Prostate gland (tissue), 2 donors: ENCODE measurements at regions not wholly inside any gene's neighbourhood (a gene's known extent, or its start where the extent isn't known, plus 50 kb on each side); places are given as distances from the start of the nearest gene placed in this dataset.
"Not testable (repeated sequence)": the region's sequence is repeated elsewhere in the genome, so short reads cannot be mapped to it uniquely, and the experiment has no call there.

ENCODE experiments used
- DNase-seq: peaks from one replicate; pipeline ENCODE4 v3.0.0-alpha.2; 2019; ENCODE audit warnings: low spot score
- H3K27ac ChIP-seq, 2 donors: fragments of 200-600 bp; sonication (generic); 2 replicates each; pipeline ENCODE4 v1.5.1; 2017 to 2019
- H3K27me3 ChIP-seq: fragments of 200-600 bp; sonication (generic); replicated peaks from 2 replicates; pipeline ENCODE4 v1.5.1; 2019; ENCODE audit not compliant: insufficient read depth
- H3K36me3 ChIP-seq, 2 donors: fragments of 200-600 bp; sonication (generic); 1 replicate in 1 of 2; 2 replicates in 1 of 2; pipeline versions ENCODE4 v1.5.1 to v1.8.1; 2017 to 2019
- H3K4me1 ChIP-seq: fragments of 200-600 bp; sonication (generic); replicated peaks from 2 replicates; pipeline ENCODE4 v1.5.1; 2019
- H3K4me3 ChIP-seq, 2 donors: fragments of 200-600 bp; sonication (generic); 2 replicates each; pipeline ENCODE4 v1.5.1; 2017 to 2019
- H3K9me3 ChIP-seq: fragments of 200-600 bp; sonication (generic); 2 replicates; pipeline ENCODE4 v1.5.1; 2017
- CTCF ChIP-seq, 4 experiments: fragments of 200-600 bp in 2 of 4; fragments of 450-650 bp in 2 of 4; sonication (generic) in 2 of 4; IDR thresholded peaks; 1 replicate in 3 of 4; 2 replicates in 1 of 4; pipeline ENCODE4 v1.5.1; 2016 to 2019; ENCODE audit warnings: antibody characterized with exemption in 4 of 4, mild to moderate bottlenecking in 2 of 4, moderate library complexity in 2 of 4
- POLR2A ChIP-seq: fragments of 450-650 bp; IDR thresholded peaks from one replicate; pipeline ENCODE4 v1.6.1; 2016; ENCODE audit warnings: antibody characterized with exemption, mild to moderate bottlenecking
- POLR2AphosphoS5 ChIP-seq: sonication (generic); formaldehyde crosslinking; IDR thresholded peaks from one replicate; pipeline ENCODE4 v1.6.1; 2017; ENCODE audit warnings: antibody characterized with exemption
- WGBS: methylation state at CpG from one replicate; pipeline ENCODE4 v1.1.5; 2018; 5-methylcytosine and 5-hydroxymethylcytosine counted together
- intact Hi-C: fragments of 100-400 bp; cut with DNase I; formaldehyde crosslinking; loops from one replicate; pipeline ENCODE4 v1.14.2; 2022

- DNase-seq = no peak
- H3K27ac ChIP-seq = no peak overlapping the region
- H3K36me3 ChIP-seq = no peaks in the 10 kb centered on the region
- H3K4me3 ChIP-seq = no peak overlapping the region
- no peaks in the 10 kb centered on the region for H3K9me3 ChIP-seq
- no peak for TF ChIP-seq POLR2AphosphoS5
- TF ChIP-seq CTCF (IDR thresholded peaks at IDR 0.05) = no peak
- TF ChIP-seq POLR2A = no peak
- H3K27me3 ChIP-seq = no peaks in the 10 kb centered on the region
- intact Hi-C loops = no loop called here
- peaks cover 2% of the 10 kb centered on the region for H3K4me1 ChIP-seq
- WGBS = 8% methylated on average over 2 of the region's 2 CpGs
These were observed 110.3 kb upstream of the MAP3K4 start for GRCh38 chr6:160881148-160881808.

DNA sequence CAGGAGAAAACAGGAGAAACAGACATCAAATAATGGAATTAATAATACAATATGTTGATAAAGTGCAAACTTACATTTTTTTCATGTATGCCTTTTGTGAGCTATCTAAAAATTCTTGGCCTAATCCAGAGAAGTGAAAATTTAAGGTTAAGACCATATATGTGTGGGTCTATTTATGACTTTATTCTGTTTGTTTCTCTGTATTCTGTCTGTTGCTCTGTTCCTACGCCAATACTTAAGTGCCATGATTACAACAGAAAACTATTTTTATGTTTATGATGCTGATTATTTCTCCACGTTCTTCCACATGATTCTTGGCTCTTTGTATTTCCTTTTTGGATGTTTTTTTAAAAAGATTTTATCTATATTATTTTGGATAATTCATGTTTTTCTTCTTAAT, 109.6 kb upstream of the MAP3K4 start:
- intact Hi-C loops = no loop called here
- H3K4me3 ChIP-seq = no peak overlapping the region
- H3K4me1 ChIP-seq = peaks cover 2% of the 10 kb centered on the region
- H3K27ac ChIP-seq = no peak overlapping the region
- H3K9me3 ChIP-seq = no peaks in the 10 kb centered on the region
- TF ChIP-seq CTCF (IDR thresholded peaks at IDR 0.05) (no peak), POLR2A (no peak), POLR2AphosphoS5 (no peak)
- no peaks in the 10 kb centered on the region for H3K27me3 ChIP-seq
- no peaks in the 10 kb centered on the region for H3K36me3 ChIP-seq
- no peak for DNase-seq
- WGBS = 33% methylated on average over 2 of the region's 2 CpGs

DNA sequence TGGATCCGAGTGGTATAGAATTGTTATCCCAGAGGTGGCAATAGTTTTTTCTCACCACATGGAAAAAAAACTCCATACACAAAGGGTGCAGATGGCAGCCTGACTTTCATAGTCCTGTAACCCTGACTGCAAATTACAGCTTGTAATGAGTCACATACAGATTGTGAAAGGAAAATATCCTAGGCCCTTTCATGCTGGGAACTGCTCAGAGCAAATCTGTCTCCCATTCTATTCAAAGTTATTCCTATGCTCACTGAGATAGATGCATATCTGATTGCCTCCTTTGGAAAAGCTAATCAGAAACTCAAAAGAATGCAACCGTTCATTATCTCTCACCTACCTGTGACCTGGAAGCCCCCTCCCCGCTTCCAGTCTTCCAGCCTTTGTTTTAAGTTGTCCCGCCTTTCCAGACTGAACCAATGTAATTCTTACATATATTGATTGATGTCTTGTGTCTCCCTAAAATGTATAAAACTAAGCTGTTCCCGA, 108.7 kb upstream of the MAP3K4 start:
- no peak for DNase-seq
- intact Hi-C loops = no loop called here
- Histone ChIP-seq H3K27me3 (no peaks in the 10 kb centered on the region), H3K4me3 (no peak overlapping the region), H3K36me3 (no peaks in the 10 kb centered on the region), H3K9me3 (no peaks in the 10 kb centered on the region), H3K4me1 (peaks cover 2% of the 10 kb centered on the region), H3K27ac (no peak overlapping the region)
- TF ChIP-seq POLR2AphosphoS5 (no peak), POLR2A (no peak), CTCF (IDR thresholded peaks at IDR 0.05) (no peak)
- 63% methylated on average over 5 of the region's 5 CpGs for WGBS

DNA sequence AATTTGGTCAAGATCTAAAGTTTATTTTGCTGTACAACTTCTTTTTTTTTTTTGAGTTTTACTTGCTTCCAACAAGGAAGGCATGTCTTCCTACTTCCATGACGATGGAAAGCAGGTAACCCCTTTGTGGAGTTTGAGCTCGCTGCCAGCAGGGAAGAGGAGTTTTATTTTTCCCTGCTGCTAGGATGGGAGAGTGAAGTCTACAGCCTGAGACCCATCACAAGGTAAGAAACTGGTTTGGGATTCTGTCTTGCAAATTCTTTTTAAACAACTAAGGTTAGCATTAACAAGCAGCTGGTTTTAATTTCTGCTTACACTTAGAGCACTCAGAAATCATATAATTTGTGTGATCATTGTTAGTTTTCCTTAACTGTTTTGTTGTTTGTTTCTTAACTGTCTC, 108.0 kb upstream of the MAP3K4 start:
- H3K4me3 ChIP-seq = no peak overlapping the region
- TF ChIP-seq POLR2A = no peak
- TF ChIP-seq CTCF (IDR thresholded peaks at IDR 0.05) = no peak
- TF ChIP-seq POLR2AphosphoS5 = no peak
- WGBS = 91% methylated on average over 2 of the region's 2 CpGs
- no peak for DNase-seq
- H3K27me3 ChIP-seq = no peaks in the 10 kb centered on the region
- no peaks in the 10 kb centered on the region for H3K36me3 ChIP-seq
- H3K9me3 ChIP-seq = no peaks in the 10 kb centered on the region
- intact Hi-C loops = no loop called here
- H3K27ac ChIP-seq = no peak overlapping the region
- peaks cover 2% of the 10 kb centered on the region for H3K4me1 ChIP-seq

DNA sequence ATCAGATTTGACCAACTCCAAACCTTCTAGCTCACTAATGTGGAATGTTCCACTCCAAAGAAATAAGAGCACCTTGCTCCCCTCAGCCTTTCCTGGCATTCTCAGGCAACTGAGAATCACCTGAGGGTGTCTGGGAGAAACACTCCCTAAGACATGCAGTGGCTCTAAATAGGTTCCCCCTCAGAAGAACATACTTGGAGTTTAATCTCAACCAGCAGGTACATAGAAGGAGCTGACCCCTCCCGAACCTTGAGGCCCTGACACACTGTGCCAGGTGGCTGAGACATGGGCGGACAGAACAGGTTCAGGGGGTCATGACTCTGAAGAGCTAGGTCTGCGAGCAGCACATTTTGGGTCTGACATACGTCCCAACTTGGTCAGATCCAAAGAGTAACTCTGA, 107.6 kb upstream of the MAP3K4 start:
- H3K36me3 ChIP-seq = no peaks in the 10 kb centered on the region
- intact Hi-C loops = no loop called here
- H3K9me3 ChIP-seq = no peaks in the 10 kb centered on the region
- WGBS = 85% methylated on average over 4 of the region's 4 CpGs
- no peaks in the 10 kb centered on the region for H3K27me3 ChIP-seq
- DNase-seq = no peak
- no peak overlapping the region for H3K4me3 ChIP-seq
- TF ChIP-seq CTCF (IDR thresholded peaks at IDR 0.05) = no peak
- TF ChIP-seq POLR2A = no peak
- no peak for TF ChIP-seq POLR2AphosphoS5
- peaks cover 2% of the 10 kb centered on the region for H3K4me1 ChIP-seq
- H3K27ac ChIP-seq = no peak overlapping the region

- intact Hi-C loops, H3K27ac ChIP-seq, H3K27me3 ChIP-seq, H3K4me1 ChIP-seq, H3K4me3 ChIP-seq, H3K36me3 ChIP-seq, H3K9me3 ChIP-seq, DNase-seq: not testable (repeated sequence)
- WGBS = 86% methylated on average over 1 of the region's 1 CpG
These were observed 102.4 kb upstream of the MAP3K4 start for GRCh38 chr6:160889148-160889547.
